A673 (cell line): ENCODE measurements at regions not wholly inside any gene's neighbourhood (a gene's known extent, or its start where the extent isn't known, plus 50 kb on each side); places are given as distances from the start of the nearest gene placed in this dataset.

Experiments
- CTCF ChIP-seq: fragments of 300-800, 200-600 bp; sonication (generic); conservative IDR thresholded peaks from 2 replicates; pipeline ENCODE4 v1.5.1; 2017; ENCODE audit warnings: low read depth, mild to moderate bottlenecking, antibody characterized with exemption, low read length, moderate library complexity, mixed read lengths
- EZH2 ChIP-seq: fragments of 200-600 bp; sonication (generic); IDR thresholded peaks from 2 replicates; pipeline ENCODE4 v1.6.1; 2017; ENCODE audit warnings: borderline replicate concordance, low read depth, mild to moderate bottlenecking, mixed read lengths, antibody characterized with exemption, low read length; ENCODE audit not compliant: poor library complexity, severe bottlenecking

GRCh38 chr9:38232895-38233294 lies 159.6 kb upstream of the ALDH1B1 start:
- TF ChIP-seq CTCF (no peak), EZH2 (no peak)
